ENCODE measurements at regions not wholly inside any gene's neighbourhood (a gene's known extent, or its start where the extent isn't known, plus 50 kb on each side); places are given as distances from the start of the nearest gene placed in this dataset.

- no peak for TF ChIP-seq RORB (CRISPR knock-in tag; IDR thresholded peaks at IDR 0.05)
- TF ChIP-seq MYBL2 (CRISPR knock-in tag; IDR thresholded peaks at IDR 0.05): no peak
- no peak for TF ChIP-seq ZBTB43 (CRISPR knock-in tag; IDR thresholded peaks at IDR 0.05)
- TF ChIP-seq EMX1 (CRISPR knock-in tag; IDR thresholded peaks at IDR 0.05): no peak
Observed at GRCh38 chr4:72876946-72877345, 192.6 kb downstream of the COX18 start (continued).

- Mint-ChIP-seq H3K4me1 (peaks cover 11% of the 10 kb centered on the region), H3K27me3 (ENCODE audit: low read depth) (peaks cover 47% of the 10 kb centered on the region), H3K4me3 (no peak overlapping the region), H3K9me3 (peaks cover 26% of the 10 kb centered on the region), H3K36me3 (peaks cover 11% of the 10 kb centered on the region), H3K27ac (no peak overlapping the region)
- TF ChIP-seq E2F4 (CRISPR knock-in tag; IDR thresholded peaks at IDR 0.05; ENCODE audit: borderline replicate concordance, low read depth): no peak
- TF ChIP-seq ZMAT4 (CRISPR knock-in tag; IDR thresholded peaks at IDR 0.05): no peak
- TF ChIP-seq CREM (CRISPR knock-in tag; IDR thresholded peaks at IDR 0.05): no peak
- no peak for TF ChIP-seq NR3C1 (CRISPR knock-in tag; conservative IDR thresholded peaks at IDR 0.05; ENCODE audit: low read depth)
- no peak for TF ChIP-seq ZNF317 (CRISPR knock-in tag; IDR thresholded peaks at IDR 0.05; ENCODE audit: borderline replicate concordance, low read depth)
- no peak for TF ChIP-seq ZNF425 (CRISPR knock-in tag; conservative IDR thresholded peaks at IDR 0.05)
- CTCF ChIA-PET: interaction anchor here (1.3 kb wide), 1 partner anchor 14 kb away, joined by 3 read pairs; no protein-coding TSS in a partner anchor
- POLR2A ChIA-PET: no interaction called here
- DNase-seq (ENCODE audit: low spot score) (no peak), ATAC-seq (no peak)
Observed at GRCh38 chr4:72875545-72875944, 194.0 kb downstream of the COX18 start.

- DNase-seq (ENCODE audit: low spot score) (no peak), ATAC-seq (no peak)
- peaks cover 23% of the 10 kb centered on the region for H3K9me3 Mint-ChIP-seq
- peaks cover 47% of the 10 kb centered on the region for H3K27me3 Mint-ChIP-seq (ENCODE audit: low read depth)
- ChIA-PET POLR2A (no interaction called here), CTCF (interaction anchor here (1.3 kb wide), 1 partner anchor 14 kb away, joined by 3 read pairs; no protein-coding TSS in a partner anchor)
- H3K4me1 Mint-ChIP-seq: peaks cover 11% of the 10 kb centered on the region
- H3K27ac Mint-ChIP-seq: no peak overlapping the region
- no peak overlapping the region for H3K4me3 Mint-ChIP-seq
- peaks cover 9% of the 10 kb centered on the region for H3K36me3 Mint-ChIP-seq
- TF ChIP-seq ZNF423 (CRISPR knock-in tag; IDR thresholded peaks at IDR 0.05) (no peak), ZNF281 (CRISPR knock-in tag; IDR thresholded peaks at IDR 0.05) (no peak), ARID4B (CRISPR knock-in tag; IDR thresholded peaks at IDR 0.05; ENCODE audit: borderline replicate concordance) (no peak), KAT7 (CRISPR knock-in tag; IDR thresholded peaks at IDR 0.05; ENCODE audit: borderline replicate concordance) (no peak), MAX (CRISPR knock-in tag; IDR thresholded peaks at IDR 0.05) (no peak), CBFB (CRISPR knock-in tag; IDR thresholded peaks at IDR 0.05; ENCODE audit: low read depth) (no peak), NR3C1 (CRISPR knock-in tag; conservative IDR thresholded peaks at IDR 0.05; ENCODE audit: low read depth) (no peak), TP53 (CRISPR knock-in tag; IDR thresholded peaks at IDR 0.05) (no peak), SMAD4 (CRISPR knock-in tag; IDR thresholded peaks at IDR 0.05) (no peak), SMAD3 (CRISPR knock-in tag; IDR thresholded peaks at IDR 0.05; ENCODE audit: borderline replicate concordance) (no peak), ZSCAN18 (CRISPR knock-in tag; IDR thresholded peaks at IDR 0.05) (no peak)
Observed at GRCh38 chr4:72875138-72875537, 194.4 kb downstream of the COX18 start.

All from WTC11 (cell line).